Prostate gland (tissue), 2 donors: ENCODE measurements at regions not wholly inside any gene's neighbourhood (a gene's known extent, or its start where the extent isn't known, plus 50 kb on each side); places are given as distances from the start of the nearest gene placed in this dataset.

ENCODE experiments used
- CTCF ChIP-seq, 4 experiments: fragments of 200-600 bp in 2 of 4; fragments of 450-650 bp in 2 of 4; sonication (generic) in 2 of 4; IDR thresholded peaks; 1 replicate in 3 of 4; 2 replicates in 1 of 4; pipeline ENCODE4 v1.5.1; 2016 to 2019; ENCODE audit warnings: antibody characterized with exemption in 4 of 4, mild to moderate bottlenecking in 2 of 4, moderate library complexity in 2 of 4
- POLR2A ChIP-seq: fragments of 450-650 bp; IDR thresholded peaks from one replicate; pipeline ENCODE4 v1.6.1; 2016; ENCODE audit warnings: antibody characterized with exemption, mild to moderate bottlenecking
- POLR2AphosphoS5 ChIP-seq: sonication (generic); formaldehyde crosslinking; IDR thresholded peaks from one replicate; pipeline ENCODE4 v1.6.1; 2017; ENCODE audit warnings: antibody characterized with exemption

GRCh38 chr2:146952696-146953095 lies 892.1 kb upstream of the ACVR2A start:
- no peak for TF ChIP-seq CTCF (IDR thresholded peaks at IDR 0.05)
- TF ChIP-seq POLR2AphosphoS5 = no peak
- no peak for TF ChIP-seq POLR2A
